SK-N-SH treated with all-trans-retinoic acid at 6 μM for 48 hours (cell line): ENCODE measurements at regions not wholly inside any gene's neighbourhood (a gene's known extent, or its start where the extent isn't known, plus 50 kb on each side); places are given as distances from the start of the nearest gene placed in this dataset.

Source experiments
- RARB ChIP-seq: fragments of 250-450 bp; sonication (Bioruptor Pico); IDR thresholded peaks from 2 replicates; pipeline ENCODE4 v1.8.0; 2021; ENCODE audit warnings: mild to moderate bottlenecking, moderate library complexity
- ZFP30 ChIP-seq: fragments of 450-650 bp; formaldehyde crosslinking; IDR thresholded peaks from 2 replicates; pipeline ENCODE4 v1.5.0; 2022; ENCODE audit warnings: mild to moderate bottlenecking, moderate library complexity

DNA sequence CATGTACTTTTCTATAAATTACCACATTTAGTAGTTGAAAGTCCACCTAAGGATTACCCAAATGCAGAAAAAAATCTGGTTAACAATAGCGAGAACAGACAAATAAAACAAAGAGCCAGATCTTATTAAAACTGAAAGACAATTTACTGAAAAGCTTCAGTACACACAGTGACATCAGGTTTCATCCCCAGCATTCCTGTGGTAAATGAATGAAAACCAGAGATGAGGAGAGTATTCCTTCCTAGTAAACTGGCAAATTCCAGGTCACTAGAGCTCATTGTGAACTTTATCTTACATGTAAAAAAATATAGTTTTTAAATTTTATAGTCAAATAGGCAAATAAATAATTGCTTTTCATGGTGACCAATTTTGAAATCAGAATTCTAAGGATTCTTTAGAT lies 1290.5 kb downstream of the ADGRL3 start:
- TF ChIP-seq ZFP30 (CRISPR knock-in tag) (no peak), RARB (CRISPR knock-in tag) (no peak)
